GM19043 (cell line): ENCODE measurements at regions not wholly inside any gene's neighbourhood (a gene's known extent, or its start where the extent isn't known, plus 50 kb on each side); places are given as distances from the start of the nearest gene placed in this dataset.
"Not testable (repeated sequence)": the region's sequence is repeated elsewhere in the genome, so short reads cannot be mapped to it uniquely, and the experiment has no call there.

ENCODE experiments used
- ATAC-seq: cut with Tn5 transposase; IDR thresholded peaks from one replicate; pipeline ENCODE4 v1.9.1; 2021; ENCODE audit warnings: low read depth; ENCODE audit not compliant: unreplicated experiment

- ATAC-seq: no peak
Measured at GRCh38 chrX:143935601-143936000, 51.7 kb downstream of the UBE2NL start.

GRCh38 chrX:143940119-143940518 is 56.2 kb downstream of the UBE2NL start:
- no peak for ATAC-seq

GRCh38 chrX:143945171-143945570 is 61.3 kb downstream of the UBE2NL start:
- ATAC-seq: no peak

GRCh38 chrX:143964549-143964948 is 80.7 kb downstream of the UBE2NL start:
- no peak for ATAC-seq

- no peak for ATAC-seq
Measured at GRCh38 chrX:143988356-143988755, 104.5 kb downstream of the UBE2NL start.

- no peak for ATAC-seq
Measured at GRCh38 chrX:143994206-143994605, 110.3 kb downstream of the UBE2NL start.

GRCh38 chrX:143998261-143998660 is 114.4 kb downstream of the UBE2NL start:
- no peak for ATAC-seq

GRCh38 chrX:144006811-144007210 is 122.9 kb downstream of the UBE2NL start:
- ATAC-seq: no peak

GRCh38 chrX:144040793-144041192 is 156.9 kb downstream of the UBE2NL start:
- no peak for ATAC-seq

- ATAC-seq: no peak
Measured at GRCh38 chrX:144042271-144042670, 158.4 kb downstream of the UBE2NL start.

GRCh38 chrX:144075432-144075831 is 191.6 kb downstream of the UBE2NL start:
- no peak for ATAC-seq

- not testable (repeated sequence) for ATAC-seq
Measured at GRCh38 chrX:144082237-144082636, 198.4 kb downstream of the UBE2NL start.

GRCh38 chrX:144089674-144090073 is 205.8 kb downstream of the UBE2NL start:
- not testable (repeated sequence) for ATAC-seq

- not testable (repeated sequence) for ATAC-seq
Measured at GRCh38 chrX:144092116-144092515, 208.2 kb downstream of the UBE2NL start.

- ATAC-seq: not testable (repeated sequence)
Measured at GRCh38 chrX:144119490-144119889, 235.6 kb downstream of the UBE2NL start.

- ATAC-seq: not testable (repeated sequence)
Measured at GRCh38 chrX:144121566-144121965, 237.7 kb downstream of the UBE2NL start.

GRCh38 chrX:144127570-144128169 is 243.8 kb downstream of the UBE2NL start:
- not testable (repeated sequence) for ATAC-seq

- not testable (repeated sequence) for ATAC-seq
Measured at GRCh38 chrX:144129511-144129910, 245.6 kb downstream of the UBE2NL start.

- not testable (repeated sequence) for ATAC-seq
Measured at GRCh38 chrX:144130507-144130906, 246.6 kb downstream of the UBE2NL start.

GRCh38 chrX:144131080-144131479 is 247.2 kb downstream of the UBE2NL start:
- ATAC-seq: not testable (repeated sequence)

- not testable (repeated sequence) for ATAC-seq
Measured at GRCh38 chrX:144134448-144135119, 250.7 kb downstream of the UBE2NL start.

GRCh38 chrX:144154474-144154873 is 270.6 kb downstream of the UBE2NL start:
- ATAC-seq: not testable (repeated sequence)
